ENCODE measurements at regions not wholly inside any gene's neighbourhood (a gene's known extent, or its start where the extent isn't known, plus 50 kb on each side); places are given as distances from the start of the nearest gene placed in this dataset.

DNA sequence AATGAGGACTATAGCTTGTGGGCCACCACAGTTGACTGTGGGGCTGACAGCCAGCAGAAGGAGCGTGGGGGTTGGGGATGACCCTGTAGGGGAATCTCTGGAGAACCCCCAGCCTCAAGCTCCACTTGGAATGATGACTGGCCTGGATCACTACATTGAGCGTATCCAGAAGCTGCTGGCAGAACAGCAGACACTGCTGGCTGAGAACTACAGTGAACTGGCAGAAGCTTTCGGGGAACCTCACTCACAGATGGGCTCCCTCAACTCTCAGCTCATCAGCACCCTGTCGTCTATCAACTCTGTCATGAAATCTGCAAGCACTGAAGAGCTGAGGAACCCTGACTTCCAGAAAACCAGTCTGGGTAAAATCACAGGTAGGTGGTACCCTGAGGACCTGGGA, 128.4 kb upstream of the DMRT1 start:
- Histone ChIP-seq H3K4me1 (ENCODE audit: insufficient read depth, low read length, poor library complexity, severe bottlenecking) (peaks cover 87% of the 10 kb centered on the region), H3K36me3 (ENCODE audit: insufficient read depth, low read length) (peaks cover 13% of the 10 kb centered on the region; the same call in 1 of the 2 replicates), H4K20me1 (ENCODE audit: insufficient read depth, low read length, poor library complexity, severe bottlenecking) (no peaks in the 10 kb centered on the region), H3K9me3 (ENCODE audit: insufficient read depth, low read depth, low read length) (no peaks in the 10 kb centered on the region), H2AFZ (ENCODE audit: low read length) (no peak overlapping the region), H3K9ac (ENCODE audit: low read depth, low read length, poor library complexity, severe bottlenecking) (peak overlapping the region; percentile 32), H3K9me2 (replicated peaks; ENCODE audit: low read depth, low read length) (no peaks in the 10 kb centered on the region), H3K4me3 (ENCODE audit: low read length, poor library complexity, severe bottlenecking) (peak overlapping the region; percentile 60), H3K79me2 (ENCODE audit: insufficient read depth, low read length) (peaks cover 100% of the 10 kb centered on the region), H3F3A (ENCODE audit: low read depth) (no peaks in the 10 kb centered on the region; the same call in 1 of the 2 replicates), H3K27me3 (ENCODE audit: insufficient read depth, low read length, poor library complexity, severe bottlenecking) (no peaks in the 10 kb centered on the region), H3K4me2 (ENCODE audit: low read depth, low read length, poor library complexity, severe bottlenecking) (peak overlapping the region; percentile 99)
- TF ChIP-seq EZH2phosphoT487 (IDR thresholded peaks at IDR 0.05; ENCODE audit: borderline replicate concordance), result no peak
- TF ChIP-seq, protein P1, sequence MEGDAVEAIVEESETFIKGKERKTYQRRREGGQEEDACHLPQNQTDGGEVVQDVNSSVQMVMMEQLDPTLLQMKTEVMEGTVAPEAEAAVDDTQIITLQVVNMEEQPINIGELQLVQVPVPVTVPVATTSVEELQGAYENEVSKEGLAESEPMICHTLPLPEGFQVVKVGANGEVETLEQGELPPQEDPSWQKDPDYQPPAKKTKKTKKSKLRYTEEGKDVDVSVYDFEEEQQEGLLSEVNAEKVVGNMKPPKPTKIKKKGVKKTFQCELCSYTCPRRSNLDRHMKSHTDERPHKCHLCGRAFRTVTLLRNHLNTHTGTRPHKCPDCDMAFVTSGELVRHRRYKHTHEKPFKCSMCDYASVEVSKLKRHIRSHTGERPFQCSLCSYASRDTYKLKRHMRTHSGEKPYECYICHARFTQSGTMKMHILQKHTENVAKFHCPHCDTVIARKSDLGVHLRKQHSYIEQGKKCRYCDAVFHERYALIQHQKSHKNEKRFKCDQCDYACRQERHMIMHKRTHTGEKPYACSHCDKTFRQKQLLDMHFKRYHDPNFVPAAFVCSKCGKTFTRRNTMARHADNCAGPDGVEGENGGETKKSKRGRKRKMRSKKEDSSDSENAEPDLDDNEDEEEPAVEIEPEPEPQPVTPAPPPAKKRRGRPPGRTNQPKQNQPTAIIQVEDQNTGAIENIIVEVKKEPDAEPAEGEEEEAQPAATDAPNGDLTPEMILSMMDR (conservative IDR thresholded peaks at IDR 0.05; ENCODE audit: low read length), result no peak

DNA sequence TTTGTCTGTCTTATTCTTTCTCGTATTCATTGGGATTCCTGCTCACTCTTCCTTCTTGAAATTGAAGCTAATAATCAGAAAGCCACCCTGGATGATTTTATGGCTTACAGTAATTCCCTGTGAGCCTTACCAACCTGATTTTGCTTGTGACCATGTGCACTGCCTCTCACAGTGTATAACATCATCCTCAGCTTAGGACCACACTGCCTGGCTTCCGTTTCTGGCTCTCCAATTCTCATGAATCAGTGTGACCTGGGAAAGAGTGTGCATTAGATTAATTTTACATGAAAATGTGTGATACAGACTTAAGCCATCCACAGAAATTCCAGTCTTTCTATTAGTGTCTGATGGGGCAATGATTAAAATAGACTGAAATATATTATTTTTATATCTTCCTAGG, 126.8 kb upstream of the DMRT1 start:
- H2AFZ ChIP-seq (ENCODE audit: low read length), result no peak overlapping the region
- peaks cover 13% of the 10 kb centered on the region; the same call in 1 of the 2 replicates for H3K36me3 ChIP-seq (ENCODE audit: insufficient read depth, low read length)
- TF ChIP-seq, protein P1 (conservative IDR thresholded peaks at IDR 0.05; ENCODE audit: low read length), result no peak
- no peaks in the 10 kb centered on the region for H3K9me3 ChIP-seq (ENCODE audit: insufficient read depth, low read depth, low read length)
- H3K27me3 ChIP-seq (ENCODE audit: insufficient read depth, low read length, poor library complexity, severe bottlenecking), result no peaks in the 10 kb centered on the region
- H3K4me2 ChIP-seq (ENCODE audit: low read depth, low read length, poor library complexity, severe bottlenecking), result peak overlapping the region; percentile 99
- no peaks in the 10 kb centered on the region for H4K20me1 ChIP-seq (ENCODE audit: insufficient read depth, low read length, poor library complexity, severe bottlenecking)
- no peaks in the 10 kb centered on the region for H3K9me2 ChIP-seq (replicated peaks; ENCODE audit: low read depth, low read length)
- H3K9ac ChIP-seq (ENCODE audit: low read depth, low read length, poor library complexity, severe bottlenecking), result peak overlapping the region; percentile 32
- H3K4me3 ChIP-seq (ENCODE audit: low read length, poor library complexity, severe bottlenecking), result peak overlapping the region; percentile 60
- H3K79me2 ChIP-seq (ENCODE audit: insufficient read depth, low read length), result peaks cover 100% of the 10 kb centered on the region
- H3F3A ChIP-seq (ENCODE audit: low read depth), result no peaks in the 10 kb centered on the region
- H3K4me1 ChIP-seq (ENCODE audit: insufficient read depth, low read length, poor library complexity, severe bottlenecking), result peaks cover 83% of the 10 kb centered on the region

DNA sequence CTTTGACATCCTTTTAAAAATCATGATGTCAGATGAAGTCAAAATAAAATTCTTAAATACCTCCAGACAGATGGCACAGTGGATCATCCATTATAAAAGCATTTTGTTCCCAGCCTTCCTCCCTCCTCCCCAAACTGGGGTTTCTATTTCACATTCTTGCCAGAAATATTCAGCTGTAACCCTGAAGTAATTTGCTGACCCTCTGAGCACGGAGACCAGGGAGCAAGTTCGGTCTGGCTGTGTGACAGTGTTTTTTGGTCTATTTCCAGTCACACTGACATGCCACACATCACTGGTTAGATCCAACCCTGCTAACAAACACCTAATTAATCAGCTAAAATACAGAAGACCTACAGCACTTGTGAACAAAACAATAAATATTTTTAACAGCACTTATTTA, 126.2 kb upstream of the DMRT1 start:
- Histone ChIP-seq H3K9ac (ENCODE audit: low read depth, low read length, poor library complexity, severe bottlenecking) (peak overlapping the region; percentile 32), H2AFZ (ENCODE audit: low read length) (no peak overlapping the region), H3K9me3 (ENCODE audit: insufficient read depth, low read depth, low read length) (no peaks in the 10 kb centered on the region), H3K36me3 (ENCODE audit: insufficient read depth, low read length) (peaks cover 13% of the 10 kb centered on the region; the same call in 1 of the 2 replicates), H3K4me2 (ENCODE audit: low read depth, low read length, poor library complexity, severe bottlenecking) (peak overlapping the region; percentile 99), H4K20me1 (ENCODE audit: insufficient read depth, low read length, poor library complexity, severe bottlenecking) (no peaks in the 10 kb centered on the region), H3K27me3 (ENCODE audit: insufficient read depth, low read length, poor library complexity, severe bottlenecking) (no peaks in the 10 kb centered on the region), H3K4me1 (ENCODE audit: insufficient read depth, low read length, poor library complexity, severe bottlenecking) (peaks cover 83% of the 10 kb centered on the region), H3K4me3 (ENCODE audit: low read length, poor library complexity, severe bottlenecking) (peak overlapping the region; percentile 60), H3F3A (ENCODE audit: low read depth) (no peaks in the 10 kb centered on the region), H3K79me2 (ENCODE audit: insufficient read depth, low read length) (peaks cover 100% of the 10 kb centered on the region), H3K9me2 (replicated peaks; ENCODE audit: low read depth, low read length) (no peaks in the 10 kb centered on the region)
- no peak for TF ChIP-seq EZH2phosphoT487 (IDR thresholded peaks at IDR 0.05; ENCODE audit: borderline replicate concordance)
- TF ChIP-seq, protein P1 (conservative IDR thresholded peaks at IDR 0.05; ENCODE audit: low read length), result no peak
